Keratinocyte (primary cell): ENCODE measurements at regions not wholly inside any gene's neighbourhood (a gene's known extent, or its start where the extent isn't known, plus 50 kb on each side); places are given as distances from the start of the nearest gene placed in this dataset.

Experiments used
- DNase-seq: peaks from one replicate; pipeline ENCODE4 v3.0.0-alpha.2; 2011; ENCODE audit warnings: low read depth, missing footprints, low spot score
- FAIRE-seq: peaks from 2 replicates; lab custom pipeline; 2011; peaks lifted over from hg19 to GRCh38; lab: Jason Lieb, UNC
- H2AFZ ChIP-seq: 2 replicates; pipeline ENCODE4 v1.6.0; 2012; ENCODE audit warnings: low read length, control low read depth, inconsistent platforms; ENCODE audit not compliant: control insufficient read depth
- H3K27ac ChIP-seq: 2 replicates; pipeline ENCODE4 v1.5.1; 2011; ENCODE audit warnings: low read length; ENCODE audit not compliant: control insufficient read depth, insufficient read depth
- H3K27me3 ChIP-seq: 3 replicates; pipeline ENCODE4 v1.6.0; 2011; ENCODE audit warnings: low read length; ENCODE audit not compliant: control insufficient read depth, insufficient read depth; ENCODE audit errors: extremely low read depth
- H3K36me3 ChIP-seq, 2 experiments: 2 replicates in 1 of 2; 3 replicates in 1 of 2; pipeline ENCODE4 v1.5.1; 2011; ENCODE audit warnings: low read length in 2 of 2, mild to moderate bottlenecking in 1 of 2; ENCODE audit not compliant: control insufficient read depth in 2 of 2, insufficient read depth in 2 of 2; ENCODE audit errors: extremely low read depth in 1 of 2
- H3K4me1 ChIP-seq: 3 replicates; pipeline ENCODE4 v1.5.1; 2011; ENCODE audit warnings: low read length; ENCODE audit not compliant: control insufficient read depth, insufficient read depth; ENCODE audit errors: extremely low read depth
- H3K4me2 ChIP-seq: 3 replicates; pipeline ENCODE4 v1.6.0; 2011; ENCODE audit warnings: low read depth, low read length; ENCODE audit not compliant: control insufficient read depth, insufficient read depth; ENCODE audit errors: extremely low read depth
- H3K4me3 ChIP-seq, 3 experiments: fragments of 200-600 bp in 1 of 3; sonication (generic) in 1 of 3; 2 replicates in 2 of 3; 3 replicates in 1 of 3; pipeline ENCODE4 v1.5.1; 2011 to 2016; ENCODE audit warnings: low read length in 3 of 3, mild to moderate bottlenecking in 3 of 3, control low read depth in 2 of 3, inconsistent platforms in 1 of 3, low read depth in 1 of 3, mixed read lengths in 1 of 3, mixed run types in 1 of 3, moderate library complexity in 1 of 3; ENCODE audit not compliant: control insufficient read depth in 2 of 3, insufficient read depth in 2 of 3; ENCODE audit errors: extremely low read depth in 1 of 3
- H3K79me2 ChIP-seq: 2 replicates; pipeline ENCODE4 v1.6.0; 2012; ENCODE audit warnings: low read length; ENCODE audit not compliant: control insufficient read depth, insufficient read depth
- H3K9ac ChIP-seq: 3 replicates; pipeline ENCODE4 v1.6.0; 2011; ENCODE audit warnings: low read length; ENCODE audit not compliant: control insufficient read depth, insufficient read depth; ENCODE audit errors: extremely low read depth
- H3K9me1 ChIP-seq: 3 replicates; pipeline ENCODE4 v1.6.0; 2011; ENCODE audit warnings: low read length; ENCODE audit not compliant: control insufficient read depth, insufficient read depth; ENCODE audit errors: extremely low read depth
- H3K9me3 ChIP-seq: 2 replicates; pipeline ENCODE4 v1.5.1; 2012; ENCODE audit warnings: low read depth, low read length; ENCODE audit not compliant: control insufficient read depth
- H4K20me1 ChIP-seq: 3 replicates; pipeline ENCODE4 v1.6.0; 2011; ENCODE audit warnings: low read length; ENCODE audit not compliant: control insufficient read depth, insufficient read depth; ENCODE audit errors: extremely low read depth
- EZH2 ChIP-seq: IDR thresholded peaks from one replicate; pipeline ENCODE4 v1.6.1; 2012; ENCODE audit warnings: inconsistent platforms, mild to moderate bottlenecking, low read length, moderate library complexity
- dilution Hi-C: fragments of 300-500 bp; cut with MboI; formaldehyde crosslinking; loops from one replicate; pipeline ENCODE4 v1.7.0; 2020; ENCODE audit warnings: low sequenced_read_pairs; ENCODE audit not compliant: extremely low pct_ligation_motif_present
- TF ChIP-seq, protein P1 (sequence below), 3 experiments: IDR thresholded peaks in 1 of 3; conservative IDR thresholded peaks in 1 of 3; optimal IDR thresholded peaks in 1 of 3; 2 replicates in 2 of 3; 3 replicates in 1 of 3; pipeline versions ENCODE3 to v1.5.1; 2011; ENCODE audit warnings: low read length in 3 of 3, mild to moderate bottlenecking in 3 of 3, moderate library complexity in 2 of 3, control low read depth in 1 of 3, inconsistent platforms in 1 of 3; ENCODE audit not compliant: insufficient read depth in 2 of 3; ENCODE audit errors: extremely low read depth in 1 of 3

DNA sequence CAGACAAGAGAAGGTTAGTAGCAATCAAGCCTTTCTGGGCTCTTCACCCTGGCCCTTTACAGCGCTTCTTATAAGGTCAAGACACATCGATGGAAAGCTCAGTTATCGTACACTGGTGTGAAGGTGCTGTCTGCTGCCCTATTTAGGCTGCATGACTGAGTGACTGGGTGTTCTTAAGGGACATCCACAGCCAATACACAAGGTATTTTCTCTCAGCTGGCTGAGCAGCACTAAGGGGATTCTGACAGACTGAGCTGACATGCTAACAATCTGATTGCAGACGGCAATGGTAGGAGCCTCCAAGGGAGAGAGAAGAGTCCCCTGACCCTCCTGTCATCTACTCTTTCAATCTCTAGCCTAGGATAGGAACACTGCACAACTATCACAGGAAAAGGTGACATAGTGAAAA is 577.9 kb downstream of the ISL1 start:
- Histone ChIP-seq H3K4me3 (no peak overlapping the region), H3K9me3 (no peaks in the 10 kb centered on the region), H3K9me1 (no peaks in the 10 kb centered on the region), H3K4me2 (no peak overlapping the region), H3K9ac (no peak overlapping the region), H3K27ac (no peak overlapping the region), H3K4me1 (no peaks in the 10 kb centered on the region), H3K36me3 (no peaks in the 10 kb centered on the region), H2AFZ (no peak overlapping the region), H3K27me3 (no peaks in the 10 kb centered on the region), H4K20me1 (no peaks in the 10 kb centered on the region), H3K79me2 (no peaks in the 10 kb centered on the region)
- TF ChIP-seq EZH2, result no peak
- TF ChIP-seq, protein P1, sequence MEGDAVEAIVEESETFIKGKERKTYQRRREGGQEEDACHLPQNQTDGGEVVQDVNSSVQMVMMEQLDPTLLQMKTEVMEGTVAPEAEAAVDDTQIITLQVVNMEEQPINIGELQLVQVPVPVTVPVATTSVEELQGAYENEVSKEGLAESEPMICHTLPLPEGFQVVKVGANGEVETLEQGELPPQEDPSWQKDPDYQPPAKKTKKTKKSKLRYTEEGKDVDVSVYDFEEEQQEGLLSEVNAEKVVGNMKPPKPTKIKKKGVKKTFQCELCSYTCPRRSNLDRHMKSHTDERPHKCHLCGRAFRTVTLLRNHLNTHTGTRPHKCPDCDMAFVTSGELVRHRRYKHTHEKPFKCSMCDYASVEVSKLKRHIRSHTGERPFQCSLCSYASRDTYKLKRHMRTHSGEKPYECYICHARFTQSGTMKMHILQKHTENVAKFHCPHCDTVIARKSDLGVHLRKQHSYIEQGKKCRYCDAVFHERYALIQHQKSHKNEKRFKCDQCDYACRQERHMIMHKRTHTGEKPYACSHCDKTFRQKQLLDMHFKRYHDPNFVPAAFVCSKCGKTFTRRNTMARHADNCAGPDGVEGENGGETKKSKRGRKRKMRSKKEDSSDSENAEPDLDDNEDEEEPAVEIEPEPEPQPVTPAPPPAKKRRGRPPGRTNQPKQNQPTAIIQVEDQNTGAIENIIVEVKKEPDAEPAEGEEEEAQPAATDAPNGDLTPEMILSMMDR (optimal IDR thresholded peaks at IDR 0.05 in 1 of 3, IDR thresholded peaks at IDR 0.05 in 1 of 3, conservative IDR thresholded peaks at IDR 0.05 in 1 of 3; ENCODE audit: extremely low read depth in 1 of 3, insufficient read depth in 2 of 3, low read length in 3 of 3), result no peak
- FAIRE-seq, result no peak
- DNase-seq, result no peak
- dilution Hi-C loops, result no loop called here

DNA sequence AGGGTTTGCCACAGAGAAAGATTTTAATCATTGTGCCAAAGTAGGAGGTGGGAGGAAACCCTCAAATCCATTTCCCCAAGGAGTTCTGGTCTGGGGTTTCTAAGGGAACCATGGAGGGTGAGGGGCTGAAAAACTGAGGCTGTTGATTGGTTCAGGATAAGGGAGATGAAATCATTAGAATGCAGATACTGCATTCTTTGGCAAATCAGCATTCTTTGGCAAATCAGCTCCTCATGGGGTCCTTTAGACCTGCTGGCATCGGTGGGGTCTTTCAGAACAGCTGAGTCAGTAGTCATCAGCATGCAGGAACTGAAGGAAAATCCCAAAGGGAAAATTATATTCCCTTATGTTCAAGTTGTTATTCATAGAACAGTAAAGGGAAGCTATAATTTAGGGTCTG is 585.5 kb downstream of the ISL1 start:
- no peak overlapping the region for H3K4me3 ChIP-seq
- no peak for FAIRE-seq
- H3K4me1 ChIP-seq, result no peaks in the 10 kb centered on the region
- H3K9ac ChIP-seq, result no peak overlapping the region
- no peak overlapping the region for H3K27ac ChIP-seq
- H3K4me2 ChIP-seq, result no peak overlapping the region
- dilution Hi-C loops, result no loop called here
- no peaks in the 10 kb centered on the region for H3K9me3 ChIP-seq
- no peaks in the 10 kb centered on the region for H4K20me1 ChIP-seq
- no peaks in the 10 kb centered on the region for H3K79me2 ChIP-seq
- TF ChIP-seq, protein P1 (optimal IDR thresholded peaks at IDR 0.05 in 1 of 3, IDR thresholded peaks at IDR 0.05 in 1 of 3, conservative IDR thresholded peaks at IDR 0.05 in 1 of 3; ENCODE audit: extremely low read depth in 1 of 3, insufficient read depth in 2 of 3, low read length in 3 of 3), result no peak
- no peak for TF ChIP-seq EZH2
- H3K9me1 ChIP-seq, result no peaks in the 10 kb centered on the region
- H3K36me3 ChIP-seq, result no peaks in the 10 kb centered on the region
- no peak for DNase-seq
- no peaks in the 10 kb centered on the region for H3K27me3 ChIP-seq
- no peak overlapping the region for H2AFZ ChIP-seq
